CD4-positive, alpha-beta T cell treated with Interleukin-10 for 1 hour (primary cell): ENCODE measurements at regions not wholly inside any gene's neighbourhood (a gene's known extent, or its start where the extent isn't known, plus 50 kb on each side); places are given as distances from the start of the nearest gene placed in this dataset.
"Not testable (repeated sequence)": the region's sequence is repeated elsewhere in the genome, so short reads cannot be mapped to it uniquely, and the experiment has no call there.

Experiments used
- DNase-seq: peaks from one replicate; pipeline ENCODE4 v3.0.0-alpha.2; 2020

- DNase-seq, result no peak
These were observed 53.7 kb upstream of the SMIM15 start for GRCh38 chr5:61215996-61216395.

GRCh38 chr5:61216741-61217140, 54.5 kb upstream of the SMIM15 start:
- no peak for DNase-seq

GRCh38 chr5:61217214-61217613, 54.9 kb upstream of the SMIM15 start:
- no peak for DNase-seq

- no peak for DNase-seq
These were observed 66.0 kb upstream of the SMIM15 start for GRCh38 chr5:61228229-61228628.

GRCh38 chr5:61228691-61229280, 66.5 kb upstream of the SMIM15 start:
- DNase-seq, result no peak

- no peak for DNase-seq
These were observed 67.1 kb upstream of the SMIM15 start for GRCh38 chr5:61229416-61229815.

GRCh38 chr5:61230492-61230891, 68.2 kb upstream of the SMIM15 start:
- no peak for DNase-seq

GRCh38 chr5:61231813-61232212, 69.5 kb upstream of the SMIM15 start:
- DNase-seq, result no peak

GRCh38 chr5:61232490-61233050, 70.3 kb upstream of the SMIM15 start:
- no peak for DNase-seq

GRCh38 chr5:61234019-61234418, 71.8 kb upstream of the SMIM15 start:
- no peak for DNase-seq

- not testable (repeated sequence) for DNase-seq
These were observed 74.4 kb upstream of the SMIM15 start for GRCh38 chr5:61236715-61237114.

GRCh38 chr5:61245486-61245885, 83.2 kb upstream of the SMIM15 start:
- DNase-seq, result no peak

- DNase-seq, result no peak
These were observed 83.7 kb upstream of the SMIM15 start for GRCh38 chr5:61245936-61246335.

- no peak for DNase-seq
These were observed 84.6 kb upstream of the SMIM15 start for GRCh38 chr5:61246768-61247307.

GRCh38 chr5:61251874-61252642, 80.0 kb upstream of the ZSWIM6 start:
- no peak for DNase-seq

GRCh38 chr5:61252643-61252925, 79.5 kb upstream of the ZSWIM6 start:
- no peak for DNase-seq

- no peak for DNase-seq
These were observed 78.5 kb upstream of the ZSWIM6 start for GRCh38 chr5:61253547-61253946.

GRCh38 chr5:61254969-61255555, 77.0 kb upstream of the ZSWIM6 start:
- no peak for DNase-seq

- no peak for DNase-seq
These were observed 75.6 kb upstream of the ZSWIM6 start for GRCh38 chr5:61256474-61256873.

- no peak for DNase-seq
These were observed 74.6 kb upstream of the ZSWIM6 start for GRCh38 chr5:61257421-61257820.

- no peak for DNase-seq
These were observed 70.9 kb upstream of the ZSWIM6 start for GRCh38 chr5:61261136-61261535.

GRCh38 chr5:61262080-61262479, 70.0 kb upstream of the ZSWIM6 start:
- DNase-seq, result no peak

- DNase-seq, result no peak
These were observed 69.0 kb upstream of the ZSWIM6 start for GRCh38 chr5:61263072-61263471.
